Left colon (tissue), 2 donors: ENCODE measurements at regions not wholly inside any gene's neighbourhood (a gene's known extent, or its start where the extent isn't known, plus 50 kb on each side); places are given as distances from the start of the nearest gene placed in this dataset.

Source experiments
- ATAC-seq: fragments of 200-7000 bp; cut with Tn5 transposase; one replicate; pipeline ENCODE4 v1.9.1; 2020; ENCODE audit warnings: mild to moderate bottlenecking, moderate library complexity
- DNase-seq, 2 donors: peaks; one replicate each; pipeline ENCODE4 v3.0.0-alpha.2; 2020
- intact Hi-C, 2 donors: fragments of 100-400 bp; cut with DNase I in 1 of 2; cut with micrococcal nuclease in 1 of 2; formaldehyde crosslinking; loops; one replicate each; pipeline versions ENCODE4 v1.11.2 to v1.14.0; 2022; cut with DNase I, micrococcal nuclease
- donor health status: DM: no; HTN: no; CAD: no.
- donor health status: DM: yes; HTN: yes; CAD: no.

DNA sequence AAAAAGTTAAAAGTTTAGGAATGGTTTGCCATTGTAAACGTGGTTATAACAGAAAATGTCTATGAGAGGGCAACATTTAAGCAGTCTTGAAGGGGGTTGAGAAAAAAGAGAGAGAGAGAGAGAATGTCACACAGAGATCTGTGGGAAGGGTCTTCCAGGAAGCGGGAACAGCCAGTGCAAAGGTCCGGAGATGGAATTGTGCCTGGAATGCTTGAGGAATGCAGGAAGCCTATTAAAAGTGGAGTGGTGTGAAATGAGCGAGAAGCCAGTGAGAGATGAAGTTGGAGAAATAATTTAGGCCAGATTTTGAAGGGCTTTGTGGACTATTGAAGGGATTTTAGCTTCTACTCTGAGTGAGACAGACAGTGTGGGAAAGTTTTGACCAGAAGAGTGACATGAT, 406.8 kb upstream of the TBX3 start:
- intact Hi-C loops: no loop called here
- ATAC-seq: no peak
- DNase-seq: no peak

DNA sequence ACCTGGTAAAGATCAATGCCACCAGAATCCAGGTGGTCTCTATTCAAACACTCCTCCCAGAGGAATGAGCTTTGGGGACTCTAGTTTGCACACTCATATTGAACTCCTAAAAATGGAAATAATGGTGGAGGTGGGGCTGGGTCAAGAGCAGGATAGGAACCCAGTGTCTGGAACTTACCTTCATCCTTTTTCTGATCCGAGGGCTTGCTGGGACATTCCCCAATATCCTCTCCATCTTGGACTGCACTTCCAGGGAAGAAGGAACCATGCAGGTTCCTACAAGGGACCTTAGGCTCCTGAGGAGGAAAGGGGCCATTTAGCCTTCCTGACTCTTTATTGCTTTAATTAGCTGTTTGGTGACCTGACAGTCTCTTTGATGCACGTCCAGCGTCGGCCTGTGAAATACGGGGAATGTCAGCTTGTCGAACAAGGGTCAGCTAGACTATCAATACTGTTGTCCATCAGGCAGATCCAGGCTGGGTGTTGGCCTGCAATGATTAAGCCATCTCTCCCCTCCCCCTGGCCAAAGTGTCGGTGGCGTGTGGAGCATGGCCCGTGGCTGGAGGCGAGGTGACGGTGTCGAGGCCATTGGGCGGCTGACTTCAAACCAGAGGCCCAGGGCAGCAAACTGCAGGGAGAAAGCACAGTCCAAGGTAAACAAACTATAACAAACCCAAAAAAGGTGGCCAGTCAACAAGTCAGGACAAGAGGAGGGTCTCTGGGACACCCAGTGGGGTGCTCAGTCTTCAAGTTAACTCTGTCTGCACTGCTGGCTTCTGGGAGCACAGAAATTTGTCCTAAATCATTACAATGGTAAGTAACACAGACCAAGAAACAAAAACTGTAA, 405.2 kb upstream of the TBX3 start:
- intact Hi-C loops: no loop called here
- DNase-seq (no peak), ATAC-seq (no peak)

- DNase-seq (no peak), ATAC-seq (no peak)
- intact Hi-C loops: no loop called here
Observed at GRCh38 chr12:115088328-115088994, 404.5 kb upstream of the TBX3 start.

DNA sequence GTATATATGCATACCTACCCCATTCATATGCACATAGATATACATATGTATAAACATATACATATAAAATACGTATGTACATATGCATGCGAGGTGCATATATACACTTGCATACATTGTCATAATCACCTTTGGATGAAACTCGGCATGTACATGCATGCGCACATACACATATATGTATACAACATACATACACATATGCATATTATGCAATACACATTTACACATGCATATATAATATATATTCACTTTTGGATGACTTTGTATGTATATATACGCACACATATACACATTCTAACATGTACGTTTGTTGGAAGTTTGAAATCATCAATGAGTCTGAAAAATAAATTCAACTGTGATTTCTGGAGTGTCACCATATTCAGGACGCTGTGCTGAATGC, 401.6 kb upstream of the TBX3 start:
- ATAC-seq (no peak), DNase-seq (no peak)
- intact Hi-C loops: no loop called here

GRCh38 chr12:115079760-115080159, 395.8 kb upstream of the TBX3 start:
- peak; percentile 64 for ATAC-seq
- DNase-seq: no peak
- intact Hi-C loops: no loop called here

GRCh38 chr12:115078990-115079389, 395.0 kb upstream of the TBX3 start:
- intact Hi-C loops: no loop called here
- ATAC-seq (no peak), DNase-seq (no peak)

GRCh38 chr12:115078334-115078733, 394.4 kb upstream of the TBX3 start:
- peak; percentile 52 for ATAC-seq
- no peak for DNase-seq
- intact Hi-C loops: no loop called here

GRCh38 chr12:115075552-115076170, 391.7 kb upstream of the TBX3 start:
- DNase-seq: no peak
- no peak for ATAC-seq
- intact Hi-C loops: no loop called here

- no peak for DNase-seq
- no peak for ATAC-seq
- intact Hi-C loops: no loop called here
Observed at GRCh38 chr12:115074617-115075016, 390.6 kb upstream of the TBX3 start.

DNA sequence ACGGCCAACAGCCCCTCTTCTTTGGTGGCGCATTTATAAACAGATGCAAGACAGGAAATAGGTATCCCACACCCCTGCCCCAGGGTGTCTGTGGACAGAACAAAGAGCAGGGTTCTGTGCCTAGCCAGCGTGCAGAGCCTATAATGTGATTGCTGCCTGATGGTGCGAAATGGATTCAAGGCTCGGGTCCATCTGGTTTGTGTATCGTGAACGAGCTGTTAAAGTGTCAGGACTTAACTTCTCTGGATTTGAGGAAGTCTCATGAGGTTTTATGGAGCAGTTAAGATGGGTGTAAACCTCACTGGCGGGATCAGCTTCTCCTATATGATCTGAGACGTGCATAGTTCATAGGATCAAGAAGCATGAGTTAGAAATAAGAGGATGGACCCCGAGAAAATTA, 388.7 kb upstream of the TBX3 start:
- no peak for DNase-seq
- peak; percentile 92 for ATAC-seq

GRCh38 chr12:115070313-115070712, 386.3 kb upstream of the TBX3 start:
- ATAC-seq (no peak), DNase-seq (no peak)
- intact Hi-C loops: no loop called here

More for the DNA sequence above, 388.7 kb upstream of the TBX3 start:
- intact Hi-C loops: no loop called here

DNA sequence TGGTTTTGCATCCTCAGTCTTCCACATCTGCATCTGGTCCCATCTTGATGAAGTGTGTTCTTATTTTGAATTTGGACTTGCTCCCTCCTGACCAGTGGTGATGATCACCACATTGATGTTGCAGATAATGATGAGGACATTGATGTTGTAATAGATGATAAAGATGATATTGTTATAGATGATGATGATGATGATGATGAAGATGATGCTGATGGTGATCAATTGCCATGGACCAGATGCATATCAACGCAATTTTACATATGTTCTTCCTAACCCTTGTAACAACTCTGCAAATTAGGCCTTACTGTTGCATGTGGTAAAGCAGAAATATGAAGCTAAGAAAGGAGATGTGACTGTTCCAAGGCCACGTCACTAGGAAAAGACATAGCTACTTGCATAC, 380.3 kb upstream of the TBX3 start:
- DNase-seq (no peak), ATAC-seq (no peak)
- intact Hi-C loops: no loop called here

GRCh38 chr12:115062741-115063140, 378.8 kb upstream of the TBX3 start:
- ATAC-seq: no peak
- intact Hi-C loops: no loop called here
- DNase-seq: no peak

GRCh38 chr12:115060477-115061168, 376.6 kb upstream of the TBX3 start:
- no peak for DNase-seq
- ATAC-seq: peak; percentile 81
- intact Hi-C loops: no loop called here

DNA sequence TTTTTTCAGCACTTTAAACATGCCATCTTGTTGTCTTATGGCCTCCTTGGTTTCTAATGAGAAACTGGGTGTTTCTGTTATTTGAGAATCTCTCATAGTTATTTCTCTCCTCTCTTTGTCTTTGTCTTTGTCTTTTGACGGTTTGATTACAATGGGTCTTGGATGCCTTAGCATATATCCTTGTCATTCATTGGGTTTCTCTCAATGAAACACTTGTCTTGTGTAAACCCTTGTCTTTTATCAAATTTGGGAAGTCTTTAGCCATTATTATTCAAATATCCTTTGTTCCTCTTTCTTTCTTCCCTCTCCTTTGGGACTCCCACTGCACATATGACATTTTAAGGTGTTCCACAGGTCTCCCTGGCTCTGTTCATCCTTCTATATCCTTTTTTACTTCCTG, 373.5 kb upstream of the TBX3 start:
- DNase-seq (no peak), ATAC-seq (no peak)
- intact Hi-C loops: no loop called here

DNA sequence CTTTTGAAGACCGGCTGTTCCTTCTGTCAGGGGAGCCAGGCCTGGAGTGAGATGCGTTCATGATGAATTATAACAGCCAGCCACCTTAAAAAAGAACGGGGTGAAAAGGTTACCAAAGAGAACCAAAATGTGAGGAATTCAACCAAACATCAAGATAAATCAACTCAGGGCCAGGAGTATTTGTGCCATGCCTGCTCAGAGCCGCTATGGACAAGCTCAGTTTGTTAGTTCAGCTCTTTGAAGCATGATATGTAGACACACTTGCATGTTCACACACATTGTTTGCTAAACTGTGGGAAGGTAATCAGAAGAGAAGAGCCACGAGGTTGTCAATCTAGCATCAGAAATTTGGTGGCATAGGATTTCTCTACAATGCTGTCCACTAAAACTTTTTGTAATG, 367.4 kb upstream of the TBX3 start:
- ATAC-seq (no peak), DNase-seq (no peak)
- intact Hi-C loops: no loop called here

DNA sequence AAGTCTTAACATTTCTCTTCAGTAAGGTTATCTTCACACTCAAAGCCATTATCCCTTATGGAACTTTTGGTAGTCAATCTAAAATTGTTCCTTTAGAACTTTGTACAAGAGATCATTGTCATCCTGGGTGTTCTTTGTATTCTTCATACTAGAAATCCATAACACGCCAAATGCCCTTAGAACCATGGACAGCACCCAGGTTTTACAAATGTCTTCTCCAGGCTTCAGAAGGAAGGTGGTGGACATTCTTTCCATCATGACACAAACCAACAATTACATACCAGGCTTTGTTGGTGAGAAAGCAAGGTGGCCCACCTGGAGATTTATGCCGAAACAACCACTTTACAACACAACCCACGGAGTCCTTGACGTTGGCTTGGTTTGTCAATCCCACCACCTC, 365.6 kb upstream of the TBX3 start:
- intact Hi-C loops: no loop called here
- DNase-seq (no peak), ATAC-seq (no peak)

DNA sequence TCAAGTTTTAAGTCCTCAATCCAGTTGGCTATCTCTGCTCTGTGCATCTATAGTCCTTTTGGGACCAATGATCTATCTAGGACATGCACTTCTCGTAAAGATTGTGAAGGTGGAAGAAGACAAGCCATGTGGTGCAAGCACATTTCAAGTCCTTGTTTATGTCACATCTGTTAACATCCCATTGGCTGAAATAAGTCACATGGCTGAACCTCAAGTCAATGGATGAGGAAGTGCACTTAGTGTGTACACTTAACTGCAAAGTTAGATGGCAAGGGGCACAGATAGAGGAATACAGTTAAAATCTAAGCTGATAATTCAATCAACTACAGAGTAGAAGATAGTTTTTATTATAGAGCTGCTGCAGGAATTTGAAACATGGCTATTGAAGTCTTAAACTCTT, 362.8 kb upstream of the TBX3 start:
- DNase-seq (no peak), ATAC-seq (no peak)
- intact Hi-C loops: no loop called here

- DNase-seq (no peak), ATAC-seq (no peak)
- intact Hi-C loops: no loop called here
Observed at GRCh38 chr12:115044073-115044472, 360.1 kb upstream of the TBX3 start.

DNA sequence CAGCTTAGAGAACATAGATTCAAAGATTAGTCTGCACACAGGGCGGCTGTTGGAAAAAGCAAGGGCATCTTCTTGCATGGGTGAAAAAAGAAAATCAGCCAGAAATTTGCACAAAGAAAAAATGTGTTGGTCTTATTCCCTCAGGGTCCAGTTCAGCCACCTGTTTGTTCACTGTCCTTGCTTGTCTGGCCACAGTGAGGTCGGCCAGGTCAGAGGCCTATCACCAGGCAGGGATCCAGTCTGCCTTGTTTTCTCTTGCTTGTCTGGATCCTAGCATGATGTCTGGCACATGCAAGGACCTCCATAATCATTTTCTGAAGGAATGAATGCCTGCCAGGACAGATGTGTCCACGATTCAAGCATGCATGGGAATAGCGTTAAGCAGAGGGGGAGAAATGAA, 359.1 kb upstream of the TBX3 start:
- ATAC-seq: no peak
- intact Hi-C loops: no loop called here

More for the DNA sequence above, 359.1 kb upstream of the TBX3 start:
- no peak for DNase-seq
